Activated T-cell treated with anti-CD3 and anti-CD28 coated beads, Interleukin-2, amount 50 U/mL, for 48 hours (primary cell): ENCODE measurements at regions not wholly inside any gene's neighbourhood (a gene's known extent, or its start where the extent isn't known, plus 50 kb on each side); places are given as distances from the start of the nearest gene placed in this dataset.
"Not testable (repeated sequence)": the region's sequence is repeated elsewhere in the genome, so short reads cannot be mapped to it uniquely, and the experiment has no call there.

Experiments used
- DNase-seq, 2 experiments: peaks; one replicate each; pipeline ENCODE4 v3.0.0-alpha.2; 2020

GRCh38 chr18:59799383-59800015 lies 100.3 kb upstream of the PMAIP1 start:
- no peak for DNase-seq

GRCh38 chr18:59795882-59796281 lies 98.7 kb upstream of the CCBE1 start:
- no peak for DNase-seq

GRCh38 chr18:59792353-59792752 lies 95.1 kb upstream of the CCBE1 start:
- no peak for DNase-seq

- not testable (repeated sequence) for DNase-seq
These were observed 93.2 kb upstream of the CCBE1 start for GRCh38 chr18:59790346-59790936.

GRCh38 chr18:59788791-59789106 lies 91.5 kb upstream of the CCBE1 start:
- no peak for DNase-seq

GRCh38 chr18:59787998-59788790 lies 91.0 kb upstream of the CCBE1 start:
- no peak for DNase-seq

GRCh38 chr18:59784694-59785093 lies 87.5 kb upstream of the CCBE1 start:
- DNase-seq = no peak

GRCh38 chr18:59783138-59783537 lies 85.9 kb upstream of the CCBE1 start:
- DNase-seq = no peak

GRCh38 chr18:59779979-59780378 lies 82.8 kb upstream of the CCBE1 start:
- no peak for DNase-seq

GRCh38 chr18:59778434-59778833 lies 81.2 kb upstream of the CCBE1 start:
- no peak for DNase-seq

- no peak for DNase-seq
These were observed 80.4 kb upstream of the CCBE1 start for GRCh38 chr18:59777636-59778035.

- DNase-seq = no peak
These were observed 72.1 kb upstream of the CCBE1 start for GRCh38 chr18:59769129-59769865.

GRCh38 chr18:59768409-59768808 lies 71.2 kb upstream of the CCBE1 start:
- DNase-seq = no peak

GRCh38 chr18:59767732-59768131 lies 70.5 kb upstream of the CCBE1 start:
- no peak for DNase-seq

GRCh38 chr18:59765343-59765742 lies 68.1 kb upstream of the CCBE1 start:
- no peak for DNase-seq

- DNase-seq = no peak
These were observed 67.1 kb upstream of the CCBE1 start for GRCh38 chr18:59764281-59764680.

- DNase-seq = no peak
These were observed 66.4 kb upstream of the CCBE1 start for GRCh38 chr18:59763541-59764136.

- DNase-seq = no peak
These were observed 63.7 kb upstream of the CCBE1 start for GRCh38 chr18:59760619-59761600.

- no peak for DNase-seq
These were observed 63.0 kb upstream of the CCBE1 start for GRCh38 chr18:59760212-59760611.

- DNase-seq = no peak
These were observed 61.6 kb upstream of the CCBE1 start for GRCh38 chr18:59758837-59759236.

- no peak for DNase-seq
These were observed 60.9 kb upstream of the CCBE1 start for GRCh38 chr18:59758106-59758505.

GRCh38 chr18:59752666-59753065 lies 55.4 kb upstream of the CCBE1 start:
- DNase-seq = no peak
